Calu3 (cell line): ENCODE measurements at regions not wholly inside any gene's neighbourhood (a gene's known extent, or its start where the extent isn't known, plus 50 kb on each side); places are given as distances from the start of the nearest gene placed in this dataset.
A peak's percentile ranks its signal among the peaks of the same experiment; 100 is the strongest.

Source experiments
- BruUV-seq: library from RNA; stranded (reverse); fragments of 400-500 nt; replicated peaks from 2 replicates; lab custom pipeline; 2021; lab: Mats Ljungman, UMichigan
- CTCF ChIA-PET: fragments of 300-600 bp; sonication (Branson Sonifier 250); formaldehyde crosslinking; loops from one replicate; lab custom pipeline; 2022; ENCODE audit warnings: antibody characterized with exemption; lab: Charles Lee
- DNase-seq: peaks from one replicate; pipeline ENCODE4 v3.0.0; 2022
- H3K27ac Mint-ChIP-seq: one replicate; pipeline ENCODE4 v1.8.0; 2022; ENCODE audit warnings: mixed read lengths; ENCODE audit not compliant: unreplicated experiment
- H3K27me3 Mint-ChIP-seq: one replicate; pipeline ENCODE4 v1.8.0; 2022; ENCODE audit warnings: mixed read lengths; ENCODE audit not compliant: unreplicated experiment
- H3K36me3 Mint-ChIP-seq: one replicate; pipeline ENCODE4 v1.8.0; 2022; ENCODE audit warnings: mild to moderate bottlenecking, moderate library complexity, mixed read lengths; ENCODE audit not compliant: insufficient read depth, unreplicated experiment
- H3K4me1 Mint-ChIP-seq: one replicate; pipeline ENCODE4 v1.8.0; 2022; ENCODE audit warnings: mild to moderate bottlenecking, low read depth, mixed read lengths; ENCODE audit not compliant: unreplicated experiment
- H3K4me3 Mint-ChIP-seq: one replicate; pipeline ENCODE4 v1.8.0; 2022; ENCODE audit warnings: mild to moderate bottlenecking, low read depth, moderate library complexity, mixed read lengths; ENCODE audit not compliant: unreplicated experiment
- H3K9me3 Mint-ChIP-seq: one replicate; pipeline ENCODE4 v1.8.0; 2022; ENCODE audit warnings: low read depth, mixed read lengths; ENCODE audit not compliant: unreplicated experiment
- intact Hi-C: fragments of 100-400 bp; cut with micrococcal nuclease; formaldehyde crosslinking; loops from one replicate; pipeline ENCODE4 v1.10.0; 2022; ENCODE audit not compliant: unreplicated experiment
- TF ChIP-seq, protein P1 (sequence below): fragments of 200-600 bp; IDR thresholded peaks from one replicate; pipeline ENCODE4 v1.8.0; 2022; ENCODE audit warnings: antibody characterized with exemption; ENCODE audit not compliant: unreplicated experiment

DNA sequence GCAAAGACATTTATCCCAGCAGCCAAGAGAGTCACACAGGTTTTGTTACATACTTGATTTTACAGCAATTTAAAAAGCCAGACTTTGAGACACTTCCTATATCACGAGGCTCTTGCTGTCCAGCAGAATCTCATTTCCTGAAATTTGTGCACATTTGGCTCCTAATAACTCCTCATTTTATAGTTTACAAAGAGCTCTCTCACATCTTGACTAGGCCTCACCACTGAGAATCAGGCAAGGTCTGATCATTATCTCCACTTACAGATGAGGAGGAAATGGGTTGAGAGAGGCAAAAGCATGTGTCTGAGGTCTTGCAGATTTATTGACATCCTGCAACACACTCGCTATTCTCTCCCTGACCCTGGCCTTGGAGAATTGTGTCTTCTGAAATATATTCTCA, 426.8 kb downstream of the MAFB start:
- no peak overlapping the region for H3K27ac Mint-ChIP-seq
- no peak overlapping the region for H3K4me3 Mint-ChIP-seq
- peaks cover 38% of the 10 kb centered on the region for H3K27me3 Mint-ChIP-seq
- no TSS peak for BruUV-seq
- H3K9me3 Mint-ChIP-seq: no peaks in the 10 kb centered on the region
- H3K36me3 Mint-ChIP-seq: no peaks in the 10 kb centered on the region
- DNase-seq: no peak
- intact Hi-C loops: no loop called here
- H3K4me1 Mint-ChIP-seq: no peaks in the 10 kb centered on the region
- CTCF ChIA-PET: interaction anchor here (0.6 kb wide), 1 partner anchor 1145 kb away, joined by 4 read pairs; no protein-coding TSS in a partner anchor
- TF ChIP-seq, protein P1, sequence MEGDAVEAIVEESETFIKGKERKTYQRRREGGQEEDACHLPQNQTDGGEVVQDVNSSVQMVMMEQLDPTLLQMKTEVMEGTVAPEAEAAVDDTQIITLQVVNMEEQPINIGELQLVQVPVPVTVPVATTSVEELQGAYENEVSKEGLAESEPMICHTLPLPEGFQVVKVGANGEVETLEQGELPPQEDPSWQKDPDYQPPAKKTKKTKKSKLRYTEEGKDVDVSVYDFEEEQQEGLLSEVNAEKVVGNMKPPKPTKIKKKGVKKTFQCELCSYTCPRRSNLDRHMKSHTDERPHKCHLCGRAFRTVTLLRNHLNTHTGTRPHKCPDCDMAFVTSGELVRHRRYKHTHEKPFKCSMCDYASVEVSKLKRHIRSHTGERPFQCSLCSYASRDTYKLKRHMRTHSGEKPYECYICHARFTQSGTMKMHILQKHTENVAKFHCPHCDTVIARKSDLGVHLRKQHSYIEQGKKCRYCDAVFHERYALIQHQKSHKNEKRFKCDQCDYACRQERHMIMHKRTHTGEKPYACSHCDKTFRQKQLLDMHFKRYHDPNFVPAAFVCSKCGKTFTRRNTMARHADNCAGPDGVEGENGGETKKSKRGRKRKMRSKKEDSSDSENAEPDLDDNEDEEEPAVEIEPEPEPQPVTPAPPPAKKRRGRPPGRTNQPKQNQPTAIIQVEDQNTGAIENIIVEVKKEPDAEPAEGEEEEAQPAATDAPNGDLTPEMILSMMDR: no peak

DNA sequence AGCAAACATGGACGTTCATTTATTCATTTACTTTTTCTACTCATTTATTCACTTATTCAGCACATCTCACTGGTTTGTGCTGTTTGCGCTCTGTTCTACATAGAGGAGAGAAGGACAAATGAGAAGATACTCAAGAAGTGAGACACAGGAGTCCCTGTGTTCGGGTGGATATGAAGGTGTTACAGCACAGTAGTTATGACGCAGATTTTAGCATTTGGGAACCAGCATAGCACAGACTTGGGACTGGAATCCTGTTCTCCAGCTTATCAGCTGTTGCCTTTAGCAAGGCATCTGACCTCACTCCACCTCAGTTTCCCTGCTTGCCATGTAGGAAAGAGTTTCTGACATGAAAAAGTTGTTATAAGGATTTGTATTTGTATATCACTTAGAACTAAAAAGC, 430.1 kb downstream of the MAFB start:
- H3K4me1 Mint-ChIP-seq: no peaks in the 10 kb centered on the region

DNA sequence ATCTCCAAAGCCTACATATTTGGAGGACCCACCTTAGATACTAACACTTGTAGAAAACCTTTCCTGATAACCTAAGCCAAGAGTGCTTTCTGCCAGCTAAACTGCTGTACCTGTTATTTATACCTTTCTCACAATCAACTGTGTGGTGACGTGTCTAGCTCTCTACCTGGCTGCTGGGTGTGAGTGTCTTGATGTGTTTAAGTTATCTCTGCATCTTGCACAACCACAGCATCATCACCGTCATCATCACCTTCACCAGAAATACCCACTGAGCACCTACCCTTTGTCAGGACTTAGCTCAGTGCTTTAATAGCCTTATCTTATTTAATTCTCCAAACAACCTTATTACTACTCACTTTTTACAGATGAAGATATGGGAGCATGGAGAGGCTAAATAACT, 431.3 kb downstream of the MAFB start:
- H3K27me3 Mint-ChIP-seq: peaks cover 29% of the 10 kb centered on the region
- H3K4me3 Mint-ChIP-seq: no peak overlapping the region
- intact Hi-C loops: no loop called here
- CTCF ChIA-PET: no interaction called here
- no peaks in the 10 kb centered on the region for H3K9me3 Mint-ChIP-seq
- TF ChIP-seq, protein P1: no peak
- BruUV-seq: no TSS peak
- H3K27ac Mint-ChIP-seq: no peak overlapping the region
- DNase-seq: no peak
- H3K36me3 Mint-ChIP-seq: no peaks in the 10 kb centered on the region
- H3K4me1 Mint-ChIP-seq: no peaks in the 10 kb centered on the region

More for the DNA sequence above, 430.1 kb downstream of the MAFB start:
- H3K4me3 Mint-ChIP-seq: no peak overlapping the region
- CTCF ChIA-PET: no interaction called here
- peaks cover 38% of the 10 kb centered on the region for H3K27me3 Mint-ChIP-seq
- intact Hi-C loops: no loop called here
- no peak overlapping the region for H3K27ac Mint-ChIP-seq
- no peaks in the 10 kb centered on the region for H3K9me3 Mint-ChIP-seq
- BruUV-seq: no TSS peak
- H3K36me3 Mint-ChIP-seq: no peaks in the 10 kb centered on the region
- TF ChIP-seq, protein P1: no peak
- DNase-seq: no peak

DNA sequence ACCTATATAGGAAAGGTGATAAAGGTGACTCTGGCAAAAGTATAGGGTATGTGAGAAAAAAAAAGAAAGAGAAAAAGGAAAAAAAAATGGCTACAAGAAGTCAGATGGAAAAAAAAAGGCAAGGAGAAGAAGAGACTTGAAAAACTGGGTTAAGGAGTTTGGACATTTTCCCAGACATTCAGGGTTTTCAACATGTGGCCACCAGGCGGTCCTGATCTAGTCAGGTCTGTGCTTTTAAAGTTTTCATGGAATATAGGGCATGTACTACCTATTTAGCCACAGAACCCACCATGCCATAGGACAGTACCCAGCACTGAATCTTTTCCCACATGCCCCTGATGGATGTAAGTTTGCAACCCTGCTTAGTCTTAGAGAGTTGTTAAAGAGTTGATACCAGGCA, 433.7 kb downstream of the MAFB start:
- TF ChIP-seq, protein P1: peak; percentile 16
- Mint-ChIP-seq H3K27me3 (peaks cover 12% of the 10 kb centered on the region), H3K27ac (no peak overlapping the region), H3K9me3 (peaks cover 2% of the 10 kb centered on the region), H3K4me1 (no peaks in the 10 kb centered on the region), H3K4me3 (no peak overlapping the region), H3K36me3 (no peaks in the 10 kb centered on the region)
- no TSS peak for BruUV-seq
- CTCF ChIA-PET: no interaction called here
- intact Hi-C loops: no loop called here
- DNase-seq: no peak
